ENCODE measurements at regions not wholly inside any gene's neighbourhood (a gene's known extent, or its start where the extent isn't known, plus 50 kb on each side); places are given as distances from the start of the nearest gene placed in this dataset.

GRCh38 chr1:2944705-2945104 is 76.6 kb upstream of the ACTRT2 start:
- Histone ChIP-seq H3K9me3 (ENCODE audit: control insufficient read depth, low read length) (no peaks in the 10 kb centered on the region), H3K9ac (no peak overlapping the region), H3K27ac (no peak overlapping the region), H3K79me2 (no peaks in the 10 kb centered on the region), H3K27me3 (ENCODE audit: control insufficient read depth, insufficient read depth, low read length) (no peaks in the 10 kb centered on the region), H3K4me2 (ENCODE audit: low read length) (no peak overlapping the region), H3K4me3 (ENCODE audit: low read depth, low read length) (no peak overlapping the region), H3K36me3 (ENCODE audit: control insufficient read depth, insufficient read depth, low read length) (no peaks in the 10 kb centered on the region), H2AFZ (no peak overlapping the region), H3K4me1 (no peaks in the 10 kb centered on the region)
- TF ChIP-seq CTCF (IDR thresholded peaks at IDR 0.05), result no peak

- H3K4me3 ChIP-seq (ENCODE audit: low read depth, low read length), result no peak overlapping the region
- H3K9me3 ChIP-seq (ENCODE audit: control insufficient read depth, low read length), result no peaks in the 10 kb centered on the region
- H3K36me3 ChIP-seq (ENCODE audit: control insufficient read depth, insufficient read depth, low read length), result no peaks in the 10 kb centered on the region
- H3K27me3 ChIP-seq (ENCODE audit: control insufficient read depth, insufficient read depth, low read length), result no peaks in the 10 kb centered on the region
- TF ChIP-seq CTCF (IDR thresholded peaks at IDR 0.05), result no peak
- H3K9ac ChIP-seq, result no peak overlapping the region
- no peak overlapping the region for H2AFZ ChIP-seq
- no peak overlapping the region for H3K4me2 ChIP-seq (ENCODE audit: low read length)
- H3K27ac ChIP-seq, result no peak overlapping the region
- no peaks in the 10 kb centered on the region for H3K79me2 ChIP-seq
- H3K4me1 ChIP-seq, result no peaks in the 10 kb centered on the region
Observed at GRCh38 chr1:2945821-2946231, 75.4 kb upstream of the ACTRT2 start.

GRCh38 chr1:2946291-2946690 is 75.0 kb upstream of the ACTRT2 start:
- no peak overlapping the region for H3K9ac ChIP-seq
- H3K27me3 ChIP-seq (ENCODE audit: control insufficient read depth, insufficient read depth, low read length), result no peaks in the 10 kb centered on the region
- H2AFZ ChIP-seq, result no peak overlapping the region
- no peaks in the 10 kb centered on the region for H3K36me3 ChIP-seq (ENCODE audit: control insufficient read depth, insufficient read depth, low read length)
- no peak overlapping the region for H3K4me2 ChIP-seq (ENCODE audit: low read length)
- no peak for TF ChIP-seq CTCF (IDR thresholded peaks at IDR 0.05)
- no peaks in the 10 kb centered on the region for H3K4me1 ChIP-seq
- no peaks in the 10 kb centered on the region for H3K9me3 ChIP-seq (ENCODE audit: control insufficient read depth, low read length)
- H3K79me2 ChIP-seq, result no peaks in the 10 kb centered on the region
- H3K27ac ChIP-seq, result no peak overlapping the region
- H3K4me3 ChIP-seq (ENCODE audit: low read depth, low read length), result no peak overlapping the region

GRCh38 chr1:2946999-2947690 is 74.1 kb upstream of the ACTRT2 start:
- H3K4me3 ChIP-seq (ENCODE audit: low read depth, low read length), result no peak overlapping the region
- no peak overlapping the region for H3K27ac ChIP-seq
- H3K4me2 ChIP-seq (ENCODE audit: low read length), result no peak overlapping the region
- H2AFZ ChIP-seq, result no peak overlapping the region
- no peaks in the 10 kb centered on the region for H3K79me2 ChIP-seq
- no peaks in the 10 kb centered on the region for H3K9me3 ChIP-seq (ENCODE audit: control insufficient read depth, low read length)
- TF ChIP-seq CTCF (IDR thresholded peaks at IDR 0.05), result no peak
- no peak overlapping the region for H3K9ac ChIP-seq
- H3K4me1 ChIP-seq, result no peaks in the 10 kb centered on the region
- no peaks in the 10 kb centered on the region for H3K36me3 ChIP-seq (ENCODE audit: control insufficient read depth, insufficient read depth, low read length)
- no peaks in the 10 kb centered on the region for H3K27me3 ChIP-seq (ENCODE audit: control insufficient read depth, insufficient read depth, low read length)
